Small intestine (tissue), 7 donors: ENCODE measurements at regions not wholly inside any gene's neighbourhood (a gene's known extent, or its start where the extent isn't known, plus 50 kb on each side); places are given as distances from the start of the nearest gene placed in this dataset.
A peak's percentile ranks its signal among the peaks of the same experiment; 100 is the strongest.
"Not testable (repeated sequence)": the region's sequence is repeated elsewhere in the genome, so short reads cannot be mapped to it uniquely, and the experiment has no call there.

Experiments
- DNase-seq, 2 donors: peaks; one replicate each; pipeline versions ENCODE4 v3.0.0 to v3.0.0-alpha.2; 2013
- FAIRE-seq: peaks from 2 replicates; lab custom pipeline; 2012; peaks lifted over from hg19 to GRCh38; lab: Jason Lieb, UNC
- H3K27ac ChIP-seq, 3 donors: one replicate each; pipeline ENCODE4 v1.5.1; 2013; ENCODE audit warnings: low read length in 2 of 3, mild to moderate bottlenecking in 2 of 3, control low read depth in 1 of 3, inconsistent platforms in 1 of 3, low read depth in 1 of 3, moderate library complexity in 1 of 3
- H3K27me3 ChIP-seq, 3 donors: one replicate each; pipeline ENCODE4 v1.6.1; 2013; ENCODE audit warnings: low read length in 3 of 3, inconsistent platforms in 1 of 3; ENCODE audit not compliant: control insufficient read depth in 3 of 3, insufficient read depth in 3 of 3
- H3K36me3 ChIP-seq, 3 donors: one replicate each; pipeline ENCODE4 v1.6.1; 2013; ENCODE audit warnings: low read length in 3 of 3, inconsistent platforms in 1 of 3, low read depth in 1 of 3, mild to moderate bottlenecking in 1 of 3, moderate library complexity in 1 of 3; ENCODE audit not compliant: control insufficient read depth in 3 of 3, insufficient read depth in 2 of 3
- H3K4me1 ChIP-seq, 3 donors: one replicate each; pipeline ENCODE4 v1.6.1; 2013; ENCODE audit warnings: low read length in 2 of 3, inconsistent platforms in 1 of 3, low read depth in 1 of 3, mild to moderate bottlenecking in 1 of 3, moderate library complexity in 1 of 3; ENCODE audit not compliant: control insufficient read depth in 3 of 3, insufficient read depth in 2 of 3
- H3K4me3 ChIP-seq, 3 donors: one replicate each; pipeline ENCODE4 v1.5.1; 2013; ENCODE audit warnings: low read length in 3 of 3, control low read depth in 1 of 3, inconsistent platforms in 1 of 3, low read depth in 1 of 3, mild to moderate bottlenecking in 1 of 3, moderate library complexity in 1 of 3
- H3K9me3 ChIP-seq, 2 donors: one replicate each; pipeline ENCODE4 v1.6.1; 2013; ENCODE audit warnings: low read depth in 1 of 2, low read length in 1 of 2; ENCODE audit not compliant: control insufficient read depth in 2 of 2, insufficient read depth in 1 of 2
- WGBS, 3 donors: extraction: QIAGEN DNeasy Blood & Tissue Kit; methylation state at CpG; one replicate each; pipeline ENCODE4 v1.1.7; 2013; 5-methylcytosine and 5-hydroxymethylcytosine counted together
- donor health status: healthy with polysubstance abuse.
- donor health status: control.
- donor health status: control.
- donor health status: Bipolar disorder and iron deficiency.
- donor health status: healthy.

GRCh38 chr11:134980819-134981710 is 569.0 kb upstream of the B3GAT1 start:
- Histone ChIP-seq H3K27ac (no peak overlapping the region), H3K27me3 (no peaks in the 10 kb centered on the region), H3K4me1 (peaks cover 0 to 22% (median 0%) of the 10 kb centered on the region in 3 donors), H3K4me3 (no peak overlapping the region), H3K36me3 (no peaks in the 10 kb centered on the region), H3K9me3 (no peaks in the 10 kb centered on the region)
- WGBS, 3 donors, result 76 to 81% (median 77%) methylated on average over 13 of the region's 13 CpGs
- FAIRE-seq (no peak), DNase-seq (no peak)

- 46 to 76% (median 66%) methylated on average over 12 of the region's 12 CpGs for WGBS, 3 donors
- not testable (repeated sequence) for H3K27ac ChIP-seq, DNase-seq, H3K9me3 ChIP-seq, H3K4me3 ChIP-seq, H3K27me3 ChIP-seq, H3K36me3 ChIP-seq, FAIRE-seq
- peaks cover 0 to 23% (median 0%) of the 10 kb centered on the region in 3 donors for H3K4me1 ChIP-seq
Observed at GRCh38 chr11:134979089-134979457, 567.0 kb upstream of the B3GAT1 start.

DNA sequence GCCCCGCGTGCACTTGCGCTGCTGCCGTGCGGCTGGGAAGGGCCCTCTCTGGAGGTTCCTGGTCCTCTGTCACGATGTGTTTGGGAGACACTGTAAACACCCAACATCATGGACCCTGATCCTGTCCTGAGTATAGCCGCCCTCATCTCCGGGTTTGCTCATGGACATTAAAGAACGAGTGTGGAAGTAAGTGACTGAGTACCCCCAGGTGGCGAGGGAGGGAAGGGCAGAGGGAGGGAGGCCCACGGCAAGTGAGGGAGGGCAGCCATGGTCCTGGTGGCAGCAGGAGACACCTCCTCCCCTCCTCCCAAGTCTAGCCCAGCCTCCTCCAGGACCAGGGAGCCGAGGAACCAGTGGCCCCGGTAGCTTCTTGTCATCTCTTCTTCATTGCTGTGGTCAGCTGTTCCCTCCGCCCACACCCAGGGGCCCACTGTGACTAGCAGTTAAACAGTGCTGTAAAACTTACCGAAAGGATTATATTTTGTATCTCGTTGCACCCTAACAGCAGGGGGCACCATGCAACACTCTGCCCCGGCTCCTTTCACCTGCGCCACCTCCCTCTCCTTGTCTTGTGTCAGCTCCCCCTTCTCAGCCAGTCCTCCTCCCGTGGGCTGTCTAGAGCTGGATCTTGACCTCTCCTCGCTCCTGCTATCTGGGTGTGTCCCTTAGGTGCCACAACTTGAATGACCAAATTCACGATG is 566.5 kb upstream of the B3GAT1 start:
- no peaks in the 10 kb centered on the region for H3K9me3 ChIP-seq
- no peaks in the 10 kb centered on the region for H3K27me3 ChIP-seq
- WGBS, 3 donors, result 56 to 71% (median 66%) methylated on average over 20 to 21 of the region's 21 CpGs
- H3K4me1 ChIP-seq, result peaks cover 0 to 23% (median 0%) of the 10 kb centered on the region in 3 donors
- no peaks in the 10 kb centered on the region for H3K36me3 ChIP-seq
- DNase-seq (peak; percentile 56 to 67), FAIRE-seq (no peak)
- H3K4me3 ChIP-seq, result no peak overlapping the region
- H3K27ac ChIP-seq, result no peak overlapping the region

DNA sequence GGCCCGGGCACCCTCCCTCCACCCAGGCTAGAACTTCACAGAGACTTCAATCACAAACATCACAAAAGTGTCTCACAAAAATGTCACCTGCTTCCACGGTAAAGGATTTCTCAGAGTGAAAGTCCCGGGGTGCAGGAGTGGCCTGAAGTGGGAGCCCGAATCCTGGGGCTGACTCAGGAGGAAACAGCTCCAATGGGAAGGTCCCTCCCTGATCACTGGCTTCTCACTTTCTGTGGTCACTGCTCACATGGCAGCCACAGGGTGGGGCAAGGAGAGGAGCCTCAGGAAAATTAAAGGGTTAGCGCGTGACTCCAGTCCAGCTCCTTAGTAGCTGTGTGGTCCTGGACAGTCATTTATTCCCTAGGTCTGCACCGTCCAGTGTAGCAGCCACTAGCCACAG is 564.5 kb upstream of the B3GAT1 start:
- no peaks in the 10 kb centered on the region for H3K27me3 ChIP-seq
- H3K4me3 ChIP-seq, result no peak overlapping the region
- FAIRE-seq (no peak), DNase-seq (peak; percentile 55 to 69)
- no peaks in the 10 kb centered on the region for H3K9me3 ChIP-seq
- H3K4me1 ChIP-seq, result peaks cover 0 to 23% (median 0%) of the 10 kb centered on the region in 3 donors
- no peaks in the 10 kb centered on the region for H3K36me3 ChIP-seq
- 29 to 64% (median 40%) methylated on average over 7 of the region's 7 CpGs for WGBS, 3 donors
- H3K27ac ChIP-seq, result peak overlapping the region in 2 of 3 donors; percentile 61 to 80

- H3K9me3 ChIP-seq, result no peaks in the 10 kb centered on the region
- H3K27ac ChIP-seq, result peak overlapping the region in 2 of 3 donors; percentile 61 to 80
- H3K36me3 ChIP-seq, result no peaks in the 10 kb centered on the region
- peaks cover 0 to 23% (median 0%) of the 10 kb centered on the region in 3 donors for H3K4me1 ChIP-seq
- 11 to 57% (median 37%) methylated on average over 9 of the region's 9 CpGs for WGBS, 3 donors
- H3K27me3 ChIP-seq, result no peaks in the 10 kb centered on the region
- DNase-seq (peak; percentile 57 to 84), FAIRE-seq (no peak)
- H3K4me3 ChIP-seq, result no peak overlapping the region
Observed at GRCh38 chr11:134975866-134976376, 563.9 kb upstream of the B3GAT1 start.

DNA sequence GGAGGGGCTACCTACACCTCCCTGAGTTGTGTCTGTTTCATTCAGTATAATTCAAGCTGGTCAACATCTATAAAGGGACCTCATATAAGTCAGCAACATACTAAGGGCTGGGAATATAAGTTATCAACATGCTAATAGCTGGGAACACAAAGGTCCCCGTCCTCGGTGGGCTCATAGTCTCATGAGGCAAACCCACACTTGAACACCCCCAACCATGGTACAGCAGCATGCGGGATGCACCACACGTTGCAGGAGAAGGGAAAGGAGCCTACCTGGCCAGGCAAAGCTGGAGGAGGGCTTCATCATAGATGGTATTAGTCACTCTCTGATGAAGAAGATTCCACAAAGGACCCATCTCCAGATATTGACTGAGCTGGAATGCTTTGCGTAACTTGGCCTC is 561.8 kb upstream of the B3GAT1 start:
- FAIRE-seq (no peak), DNase-seq (no peak)
- no peak overlapping the region for H3K4me3 ChIP-seq
- H3K27me3 ChIP-seq, result no peaks in the 10 kb centered on the region
- WGBS, 3 donors, result 88 to 92% (median 89%) methylated on average over 5 of the region's 5 CpGs
- no peaks in the 10 kb centered on the region for H3K9me3 ChIP-seq
- no peak overlapping the region for H3K27ac ChIP-seq
- H3K36me3 ChIP-seq, result no peaks in the 10 kb centered on the region
- H3K4me1 ChIP-seq, result peaks cover 0 to 21% (median 0%) of the 10 kb centered on the region in 3 donors

- peaks cover 0 to 5% (median 0%) of the 10 kb centered on the region in 3 donors for H3K4me1 ChIP-seq
- H3K4me3 ChIP-seq, result no peak overlapping the region
Observed at GRCh38 chr11:134971381-134971780, 559.3 kb upstream of the B3GAT1 start.

GRCh38 chr11:134967746-134968145 is 555.7 kb upstream of the B3GAT1 start:
- Histone ChIP-seq H3K9me3 (no peaks in the 10 kb centered on the region), H3K27me3 (no peaks in the 10 kb centered on the region), H3K27ac (no peak overlapping the region), H3K4me1 (no peaks in the 10 kb centered on the region), H3K36me3 (no peaks in the 10 kb centered on the region), H3K4me3 (no peak overlapping the region)
- 56 to 66% (median 58%) methylated on average over 2 of the region's 2 CpGs for WGBS, 3 donors
- FAIRE-seq, result peak; percentile 85
- DNase-seq, result no peak

More at GRCh38 chr11:134971381-134971780, 559.3 kb upstream of the B3GAT1 start:
- Histone ChIP-seq H3K27ac (no peak overlapping the region), H3K9me3 (no peaks in the 10 kb centered on the region), H3K27me3 (no peaks in the 10 kb centered on the region), H3K36me3 (no peaks in the 10 kb centered on the region)
- no peak for DNase-seq
- WGBS, 3 donors, result 82 to 90% (median 84%) methylated on average over 8 of the region's 8 CpGs
- FAIRE-seq, result no peak
